GM10266 (cell line): ENCODE measurements at regions not wholly inside any gene's neighbourhood (a gene's known extent, or its start where the extent isn't known, plus 50 kb on each side); places are given as distances from the start of the nearest gene placed in this dataset.

Experiments
- DNase-seq: peaks from one replicate; pipeline ENCODE4 v3.0.0; 2012; ENCODE audit errors: extremely low spot score
- TF ChIP-seq, protein P1 (sequence below): IDR thresholded peaks from 2 replicates; pipeline ENCODE4 v1.5.1; 2012; ENCODE audit warnings: mild to moderate bottlenecking, low read depth; ENCODE audit not compliant: control insufficient read depth, insufficient read depth; ENCODE audit errors: missing control alignments

GRCh38 chr18:5747678-5748077, 147.6 kb downstream of the TMEM200C start:
- TF ChIP-seq, protein P1, sequence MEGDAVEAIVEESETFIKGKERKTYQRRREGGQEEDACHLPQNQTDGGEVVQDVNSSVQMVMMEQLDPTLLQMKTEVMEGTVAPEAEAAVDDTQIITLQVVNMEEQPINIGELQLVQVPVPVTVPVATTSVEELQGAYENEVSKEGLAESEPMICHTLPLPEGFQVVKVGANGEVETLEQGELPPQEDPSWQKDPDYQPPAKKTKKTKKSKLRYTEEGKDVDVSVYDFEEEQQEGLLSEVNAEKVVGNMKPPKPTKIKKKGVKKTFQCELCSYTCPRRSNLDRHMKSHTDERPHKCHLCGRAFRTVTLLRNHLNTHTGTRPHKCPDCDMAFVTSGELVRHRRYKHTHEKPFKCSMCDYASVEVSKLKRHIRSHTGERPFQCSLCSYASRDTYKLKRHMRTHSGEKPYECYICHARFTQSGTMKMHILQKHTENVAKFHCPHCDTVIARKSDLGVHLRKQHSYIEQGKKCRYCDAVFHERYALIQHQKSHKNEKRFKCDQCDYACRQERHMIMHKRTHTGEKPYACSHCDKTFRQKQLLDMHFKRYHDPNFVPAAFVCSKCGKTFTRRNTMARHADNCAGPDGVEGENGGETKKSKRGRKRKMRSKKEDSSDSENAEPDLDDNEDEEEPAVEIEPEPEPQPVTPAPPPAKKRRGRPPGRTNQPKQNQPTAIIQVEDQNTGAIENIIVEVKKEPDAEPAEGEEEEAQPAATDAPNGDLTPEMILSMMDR: no peak
- no peak for DNase-seq

DNA sequence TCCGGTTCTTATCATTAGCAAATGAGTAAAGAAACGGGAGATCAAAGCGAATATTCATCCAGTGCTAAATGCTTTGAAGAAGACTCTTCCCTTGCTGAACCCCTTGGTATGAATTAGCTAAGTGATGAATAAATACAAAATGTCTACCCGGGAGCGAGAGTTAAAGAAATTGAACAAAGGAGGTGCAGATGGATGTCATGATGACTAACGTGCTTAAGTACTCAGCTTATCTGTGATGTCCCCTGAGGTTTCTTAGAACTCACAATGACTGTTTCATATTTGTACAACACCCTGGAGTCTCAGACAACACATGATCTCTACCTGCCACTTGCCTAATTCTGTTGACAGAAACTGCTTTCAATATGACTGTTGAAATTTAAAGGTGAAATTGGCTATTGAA, 148.5 kb downstream of the TMEM200C start:
- DNase-seq: no peak
- TF ChIP-seq, protein P1: no peak

GRCh38 chr18:5744659-5745058, 150.7 kb downstream of the TMEM200C start:
- DNase-seq: no peak
- TF ChIP-seq, protein P1: no peak

DNA sequence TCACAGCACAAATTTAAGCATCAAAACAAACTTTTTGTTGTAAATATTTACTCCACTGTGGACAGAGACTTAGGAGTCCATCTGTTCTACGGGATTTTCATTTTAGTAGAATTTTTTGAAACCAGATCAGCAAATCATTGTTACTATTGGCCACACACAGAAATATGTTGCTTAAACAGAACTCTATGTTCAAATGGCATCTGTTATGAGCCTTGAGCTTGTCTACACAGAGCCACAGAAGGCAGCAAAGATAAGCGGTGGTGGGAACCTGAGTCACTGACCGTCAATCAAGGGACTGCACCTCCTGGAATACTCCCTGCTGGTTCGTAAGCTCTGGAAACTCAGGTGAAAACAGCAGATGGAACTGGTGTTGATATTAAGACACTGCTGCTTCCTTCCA, 156.8 kb downstream of the TMEM200C start:
- TF ChIP-seq, protein P1: no peak
- DNase-seq: no peak

GRCh38 chr18:5732318-5732717, 163.0 kb downstream of the TMEM200C start:
- TF ChIP-seq, protein P1: no peak
- no peak for DNase-seq

DNA sequence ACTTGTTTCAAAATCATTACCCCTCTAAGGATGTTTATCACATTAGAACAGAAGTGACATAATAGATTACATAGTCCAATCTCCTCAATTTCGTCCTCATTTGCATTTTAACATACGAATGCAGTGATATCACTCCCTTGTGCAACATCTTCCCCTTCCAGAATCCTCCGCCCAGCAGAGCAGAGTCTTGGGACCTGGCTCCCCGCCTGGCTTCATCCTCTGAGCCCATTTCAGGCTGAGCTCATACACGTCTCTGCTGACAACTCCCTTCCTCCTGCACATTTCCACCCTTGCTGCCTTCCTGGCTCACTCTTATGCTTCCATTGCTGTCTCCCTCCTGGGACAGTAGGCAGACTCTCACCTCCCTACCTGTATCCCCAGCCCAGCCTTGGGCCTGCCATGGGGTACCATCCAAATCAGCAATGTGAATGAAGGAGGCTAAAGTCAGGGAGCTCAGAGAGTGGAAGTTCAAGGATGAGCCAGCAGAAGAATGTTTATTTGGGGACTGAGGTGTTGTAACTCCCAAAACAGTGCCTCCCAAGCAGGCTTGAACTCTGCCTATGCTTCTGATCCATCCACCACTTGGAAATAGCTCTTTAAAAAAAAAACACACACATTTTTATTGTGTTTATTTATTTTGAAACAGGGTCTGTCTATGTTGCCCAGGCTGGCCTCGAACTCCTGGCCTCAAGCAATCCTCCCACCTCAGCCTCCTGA, 165.2 kb downstream of the TMEM200C start:
- TF ChIP-seq, protein P1: no peak
- no peak for DNase-seq

DNA sequence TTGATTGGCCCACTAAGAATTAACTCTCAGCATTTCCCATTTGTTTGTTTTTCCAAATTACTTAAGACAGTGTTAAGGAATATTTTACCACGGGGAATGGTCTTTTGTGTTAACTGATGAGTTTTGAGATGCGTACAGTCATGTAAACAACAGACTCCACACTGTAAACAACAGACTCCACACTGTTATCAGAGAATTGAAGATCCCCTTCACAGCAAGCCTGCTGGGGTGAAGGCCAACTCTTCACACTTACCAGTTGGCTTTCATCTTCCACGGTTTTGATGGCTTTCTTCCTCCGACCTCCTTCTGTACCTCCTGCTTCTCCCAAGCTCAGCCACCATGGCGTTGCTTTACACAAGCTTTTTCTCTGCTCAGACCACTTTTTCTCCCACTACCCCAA, 166.8 kb downstream of the TMEM200C start:
- no peak for DNase-seq
- TF ChIP-seq, protein P1: no peak
